ENCODE measurements at regions not wholly inside any gene's neighbourhood (a gene's known extent, or its start where the extent isn't known, plus 50 kb on each side); places are given as distances from the start of the nearest gene placed in this dataset.
"Not testable (repeated sequence)": the region's sequence is repeated elsewhere in the genome, so short reads cannot be mapped to it uniquely, and the experiment has no call there.

GRCh38 chr2:77746780-77747179 is 224.6 kb upstream of the LRRTM4 start:
- DNase-seq: no peak
- Mint-ChIP-seq H3K4me3 (no peak overlapping the region), H3K36me3 (ENCODE audit: low read depth) (peaks cover 3% of the 10 kb centered on the region), H3K4me1 (no peaks in the 10 kb centered on the region), H3K9me3 (peaks cover 17% of the 10 kb centered on the region), H3K27ac (no peak overlapping the region), H3K27me3 (ENCODE audit: insufficient read depth) (no peaks in the 10 kb centered on the region)
- Histone ChIP-seq H3K9ac (ENCODE audit: extremely low read depth, low read length, poor library complexity, severe bottlenecking) (no peak overlapping the region), H3K4me1 (ENCODE audit: control insufficient read depth, insufficient read depth, low read length) (no peaks in the 10 kb centered on the region), H3K4me3 (ENCODE audit: low read length) (no peak overlapping the region), H3K27ac (ENCODE audit: low read depth, low read length) (no peak overlapping the region), H3K9me3 (ENCODE audit: control insufficient read depth, low read length) (no peaks in the 10 kb centered on the region), H3K36me3 (ENCODE audit: control insufficient read depth, insufficient read depth, low read length) (no peaks in the 10 kb centered on the region), H3K27me3 (ENCODE audit: control insufficient read depth, insufficient read depth, low read length, poor library complexity, severe bottlenecking) (no peaks in the 10 kb centered on the region)
- 83 to 92% methylated on average over 2 of the region's 2 CpGs for WGBS, 2 experiments (ENCODE audit: insufficient coverage in 1 of 2, insufficient read length in 1 of 2)
- TF ChIP-seq CTCF (conservative IDR thresholded peaks at IDR 0.05): no peak

- not testable (repeated sequence) for H3K27me3 Mint-ChIP-seq (ENCODE audit: insufficient read depth); H3K4me1 Mint-ChIP-seq; H3K27ac ChIP-seq (ENCODE audit: low read depth, low read length); H3K9ac ChIP-seq (ENCODE audit: extremely low read depth, low read length, poor library complexity, severe bottlenecking); H3K36me3 Mint-ChIP-seq (ENCODE audit: low read depth); H3K36me3 ChIP-seq (ENCODE audit: control insufficient read depth, insufficient read depth, low read length); H3K27me3 ChIP-seq (ENCODE audit: control insufficient read depth, insufficient read depth, low read length, poor library complexity, severe bottlenecking); H3K4me1 ChIP-seq (ENCODE audit: control insufficient read depth, insufficient read depth, low read length); H3K9me3 ChIP-seq (ENCODE audit: control insufficient read depth, low read length)
- Mint-ChIP-seq H3K4me3 (peak overlapping the region; percentile 73), H3K9me3 (peaks cover 24% of the 10 kb centered on the region), H3K27ac (peak overlapping the region; percentile 89)
- peak overlapping the region; percentile 43 for H3K4me3 ChIP-seq (ENCODE audit: low read length)
- peak; percentile 76 for DNase-seq
- 53 to 74% methylated on average over 6 to 29 of the region's 30 CpGs for whole genome bisulfite sequencing, 2 experiments (ENCODE audit: insufficient coverage in 1 of 2, insufficient read length in 1 of 2)
These were observed 231.7 kb upstream of the LRRTM4 start for GRCh38 chr2:77753710-77754345.

GRCh38 chr2:77767388-77768076 is 245.4 kb upstream of the LRRTM4 start:
- Mint-ChIP-seq H3K4me3 (no peak overlapping the region), H3K9me3 (peaks cover 15% of the 10 kb centered on the region), H3K27me3 (ENCODE audit: insufficient read depth) (no peaks in the 10 kb centered on the region), H3K4me1 (no peaks in the 10 kb centered on the region), H3K36me3 (ENCODE audit: low read depth) (peaks cover 4% of the 10 kb centered on the region), H3K27ac (no peak overlapping the region)
- WGBS, 2 experiments (ENCODE audit: insufficient coverage in 1 of 2, insufficient read length in 1 of 2): 73 to 85% methylated on average over 3 to 8 of the region's 8 CpGs
- Histone ChIP-seq H3K9me3 (ENCODE audit: control insufficient read depth, low read length) (no peaks in the 10 kb centered on the region), H3K9ac (ENCODE audit: extremely low read depth, low read length, poor library complexity, severe bottlenecking) (no peak overlapping the region), H3K27ac (ENCODE audit: low read depth, low read length) (no peak overlapping the region), H3K4me3 (ENCODE audit: low read length) (no peak overlapping the region), H3K4me1 (ENCODE audit: control insufficient read depth, insufficient read depth, low read length) (no peaks in the 10 kb centered on the region), H3K36me3 (ENCODE audit: control insufficient read depth, insufficient read depth, low read length) (no peaks in the 10 kb centered on the region), H3K27me3 (ENCODE audit: control insufficient read depth, insufficient read depth, low read length, poor library complexity, severe bottlenecking) (no peaks in the 10 kb centered on the region)
- no peak for DNase-seq
- no peak for TF ChIP-seq CTCF (conservative IDR thresholded peaks at IDR 0.05)
